Transverse colon (tissue), 4 donors: ENCODE measurements at regions not wholly inside any gene's neighbourhood (a gene's known extent, or its start where the extent isn't known, plus 50 kb on each side); places are given as distances from the start of the nearest gene placed in this dataset.

ENCODE experiments used
- DNase-seq: peaks from one replicate; pipeline ENCODE4 v3.0.0-alpha.2; 2019
- H3K27ac ChIP-seq, 4 donors: fragments of 200-600 bp; sonication (generic); 2 replicates each; pipeline ENCODE4 v1.5.1; 2016 to 2018; ENCODE audit warnings: inconsistent platforms in 4 of 4
- H3K27me3 ChIP-seq: fragments of 200-600 bp; sonication (generic); 2 replicates; pipeline ENCODE4 v1.5.1; 2017; ENCODE audit warnings: inconsistent platforms
- H3K36me3 ChIP-seq, 4 donors: fragments of 200-600 bp; sonication (generic); 2 replicates each; pipeline ENCODE4 v1.5.1; 2017 to 2019; ENCODE audit warnings: inconsistent platforms in 4 of 4
- H3K4me1 ChIP-seq, 4 donors: fragments of 200-600 bp; sonication (generic); 2 replicates each; pipeline ENCODE4 v1.5.1; 2017 to 2020; ENCODE audit warnings: inconsistent platforms in 4 of 4
- H3K4me3 ChIP-seq, 4 donors: fragments of 200-600 bp; sonication (generic); 1 replicate in 1 of 4; 2 replicates in 3 of 4; pipeline versions ENCODE4 v1.5.1 to v1.6.1; 2017 to 2019; ENCODE audit warnings: inconsistent platforms in 4 of 4
- H3K9me3 ChIP-seq, 2 donors: fragments of 200-600 bp; sonication (generic); 2 replicates each; pipeline ENCODE4 v1.5.1; 2017 to 2019; ENCODE audit warnings: inconsistent platforms in 2 of 2
- CTCF ChIP-seq, 5 experiments: fragments of 200-600 bp in 3 of 5; fragments of 450-650 bp in 2 of 5; sonication (generic) in 3 of 5; IDR thresholded peaks; 1 replicate in 2 of 5; 2 replicates in 3 of 5; pipeline ENCODE4 v1.5.1; 2016 to 2017; ENCODE audit warnings: antibody characterized with exemption in 5 of 5, inconsistent platforms in 3 of 5, mild to moderate bottlenecking in 2 of 5, moderate library complexity in 1 of 5
- EP300 ChIP-seq: sonication (generic); formaldehyde crosslinking; IDR thresholded peaks from one replicate; pipeline ENCODE4 v1.6.1; 2017; ENCODE audit warnings: antibody characterized with exemption, low read depth
- POLR2A ChIP-seq: fragments of 450-650 bp; IDR thresholded peaks from one replicate; pipeline ENCODE4 v1.6.1; 2016; ENCODE audit warnings: antibody characterized with exemption, mild to moderate bottlenecking, moderate library complexity
- POLR2AphosphoS5 ChIP-seq, 3 donors: sonication (generic); formaldehyde crosslinking; IDR thresholded peaks; one replicate each; pipeline ENCODE4 v1.6.1; 2016; ENCODE audit warnings: antibody characterized with exemption in 3 of 3
- WGBS, 2 donors: methylation state at CpG; one replicate each; pipeline ENCODE4 v1.1.5; 2018; ENCODE audit warnings: low coverage in 1 of 2; 5-methylcytosine and 5-hydroxymethylcytosine counted together
- in situ Hi-C, 4 donors: fragments of 200-750 bp; cut with MboI; loops; one replicate each; pipeline versions ENCODE4 v1.15.0 to v1.15.1; 2017; ENCODE audit warnings: low sequenced_read_pairs in 3 of 4, low pct_ligation_motif_present in 1 of 4, low pct_unique_long_range_greater_than_20kb in 1 of 4
- intact Hi-C: fragments of 100-400 bp; cut with DNase I; formaldehyde crosslinking; loops from one replicate; pipeline ENCODE4 v1.15.1; 2023; ENCODE audit warnings: low total_unique reads

- TF ChIP-seq POLR2AphosphoS5 (IDR thresholded peaks at IDR 0.05) (no peak), POLR2A (no peak), EP300 (no peak), CTCF (IDR thresholded peaks at IDR 0.05) (no peak)
- DNase-seq: no peak
- peak overlapping the region in 2 of 4 donors; percentile 10 for H3K27ac ChIP-seq
- no peaks in the 10 kb centered on the region for H3K36me3 ChIP-seq
- no peaks in the 10 kb centered on the region for H3K27me3 ChIP-seq
- peaks cover 0 to 20% (median 10%) of the 10 kb centered on the region in 4 donors for H3K4me1 ChIP-seq
- in situ Hi-C loops: no loop called here
- 24 to 27% methylated on average over 1 of the region's 1 CpG for WGBS, 2 donors
- no peak overlapping the region for H3K4me3 ChIP-seq
- no peaks in the 10 kb centered on the region for H3K9me3 ChIP-seq
- intact Hi-C loops: no loop called here
These were observed 278.0 kb downstream of the PDGFC start for GRCh38 chr4:156693557-156693956.

GRCh38 chr4:156692016-156692415, 279.6 kb downstream of the PDGFC start:
- no peak for DNase-seq
- TF ChIP-seq POLR2A: no peak
- no peak for TF ChIP-seq POLR2AphosphoS5 (IDR thresholded peaks at IDR 0.05)
- TF ChIP-seq EP300: no peak
- no peak for TF ChIP-seq CTCF (IDR thresholded peaks at IDR 0.05)
- Histone ChIP-seq H3K4me3 (no peak overlapping the region), H3K27ac (no peak overlapping the region), H3K27me3 (no peaks in the 10 kb centered on the region), H3K9me3 (no peaks in the 10 kb centered on the region), H3K36me3 (no peaks in the 10 kb centered on the region), H3K4me1 (peaks cover 0 to 20% (median 10%) of the 10 kb centered on the region in 4 donors)
- in situ Hi-C loops: no loop called here
- intact Hi-C loops: no loop called here
- 92 to 100% methylated on average over 1 of the region's 1 CpG for WGBS, 2 donors

- no peak for TF ChIP-seq POLR2AphosphoS5 (IDR thresholded peaks at IDR 0.05)
- TF ChIP-seq POLR2A: no peak
- no peak for TF ChIP-seq CTCF (IDR thresholded peaks at IDR 0.05)
- TF ChIP-seq EP300: no peak
- in situ Hi-C loops: no loop called here
- Histone ChIP-seq H3K9me3 (no peaks in the 10 kb centered on the region), H3K4me3 (no peak overlapping the region), H3K36me3 (no peaks in the 10 kb centered on the region), H3K4me1 (peaks cover 0 to 20% (median 10%) of the 10 kb centered on the region in 4 donors), H3K27me3 (no peaks in the 10 kb centered on the region), H3K27ac (no peak overlapping the region)
- intact Hi-C loops: no loop called here
- 92 to 94% methylated on average over 2 of the region's 2 CpGs for WGBS, 2 donors
- no peak for DNase-seq
These were observed 281.0 kb downstream of the PDGFC start for GRCh38 chr4:156690572-156690971.

GRCh38 chr4:156686120-156686519, 285.5 kb downstream of the PDGFC start:
- TF ChIP-seq POLR2A (no peak), POLR2AphosphoS5 (IDR thresholded peaks at IDR 0.05) (no peak)
- no peak for DNase-seq
- in situ Hi-C loops (no loop called here), intact Hi-C loops (no loop called here)
- Histone ChIP-seq H3K4me3 (no peak overlapping the region), H3K36me3 (no peaks in the 10 kb centered on the region), H3K4me1 (no peaks in the 10 kb centered on the region), H3K27ac (no peak overlapping the region), H3K27me3 (no peaks in the 10 kb centered on the region), H3K9me3 (no peaks in the 10 kb centered on the region)
- 60 to 69% methylated on average over 1 to 3 of the region's 3 CpGs for WGBS, 2 donors

- Histone ChIP-seq H3K4me1 (no peaks in the 10 kb centered on the region), H3K27ac (no peak overlapping the region), H3K9me3 (no peaks in the 10 kb centered on the region), H3K27me3 (no peaks in the 10 kb centered on the region), H3K4me3 (no peak overlapping the region), H3K36me3 (no peaks in the 10 kb centered on the region)
- in situ Hi-C loops (no loop called here), intact Hi-C loops (no loop called here)
- TF ChIP-seq POLR2AphosphoS5 (IDR thresholded peaks at IDR 0.05) (no peak), POLR2A (no peak), CTCF (IDR thresholded peaks at IDR 0.05) (no peak), EP300 (no peak)
- DNase-seq: no peak
- WGBS, 2 donors: 75 to 77% methylated on average over 3 of the region's 3 CpGs
These were observed 286.3 kb downstream of the PDGFC start for GRCh38 chr4:156685308-156685707.
